Fibroblast of mammary gland (primary cell): ENCODE measurements at regions not wholly inside any gene's neighbourhood (a gene's known extent, or its start where the extent isn't known, plus 50 kb on each side); places are given as distances from the start of the nearest gene placed in this dataset.

Experiments used
- DNase-seq: peaks from one replicate; pipeline ENCODE4 v3.0.0-alpha.2; 2010; ENCODE audit warnings: low read depth
- H3K4me3 ChIP-seq: 2 replicates; pipeline ENCODE4 v1.5.1; 2011; ENCODE audit warnings: low read depth, mild to moderate bottlenecking, low read length, moderate library complexity; ENCODE audit not compliant: control insufficient read depth
- TF ChIP-seq, protein P1 (sequence below): conservative IDR thresholded peaks from 2 replicates; pipeline ENCODE4 v1.5.1; 2011; ENCODE audit warnings: low read depth, low read length, inconsistent platforms; ENCODE audit not compliant: control insufficient read depth, insufficient read depth

DNA sequence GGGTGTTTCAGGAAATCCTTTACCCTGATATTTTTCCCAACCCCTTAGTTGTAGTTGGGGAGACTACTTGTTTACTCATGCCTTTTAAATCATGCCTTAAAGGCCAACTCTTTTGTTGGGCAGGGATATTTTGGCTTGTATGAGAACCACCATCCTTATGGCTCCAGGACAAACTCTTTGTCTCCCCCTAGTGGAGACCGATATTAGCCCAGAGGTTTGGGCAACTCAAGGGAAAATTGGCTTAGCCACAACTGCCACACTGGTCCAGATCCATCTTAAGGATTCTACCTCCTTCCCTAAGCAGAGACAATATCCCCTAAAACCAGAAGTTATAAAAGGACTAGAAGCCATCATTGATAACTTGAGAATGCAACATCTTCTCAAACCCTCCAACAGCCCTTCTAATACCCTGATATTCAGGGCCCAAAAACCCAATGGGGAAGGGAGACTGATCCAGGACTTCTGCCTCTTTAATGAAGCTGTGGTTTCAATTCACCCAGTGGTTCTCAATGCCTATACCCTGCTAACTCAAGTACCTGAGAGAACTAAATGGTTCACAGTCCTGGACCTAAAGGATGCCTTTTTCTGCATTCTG, 100.9 kb upstream of the HCN1 start:
- no peak for DNase-seq
- no peak overlapping the region for H3K4me3 ChIP-seq
- TF ChIP-seq, protein P1, sequence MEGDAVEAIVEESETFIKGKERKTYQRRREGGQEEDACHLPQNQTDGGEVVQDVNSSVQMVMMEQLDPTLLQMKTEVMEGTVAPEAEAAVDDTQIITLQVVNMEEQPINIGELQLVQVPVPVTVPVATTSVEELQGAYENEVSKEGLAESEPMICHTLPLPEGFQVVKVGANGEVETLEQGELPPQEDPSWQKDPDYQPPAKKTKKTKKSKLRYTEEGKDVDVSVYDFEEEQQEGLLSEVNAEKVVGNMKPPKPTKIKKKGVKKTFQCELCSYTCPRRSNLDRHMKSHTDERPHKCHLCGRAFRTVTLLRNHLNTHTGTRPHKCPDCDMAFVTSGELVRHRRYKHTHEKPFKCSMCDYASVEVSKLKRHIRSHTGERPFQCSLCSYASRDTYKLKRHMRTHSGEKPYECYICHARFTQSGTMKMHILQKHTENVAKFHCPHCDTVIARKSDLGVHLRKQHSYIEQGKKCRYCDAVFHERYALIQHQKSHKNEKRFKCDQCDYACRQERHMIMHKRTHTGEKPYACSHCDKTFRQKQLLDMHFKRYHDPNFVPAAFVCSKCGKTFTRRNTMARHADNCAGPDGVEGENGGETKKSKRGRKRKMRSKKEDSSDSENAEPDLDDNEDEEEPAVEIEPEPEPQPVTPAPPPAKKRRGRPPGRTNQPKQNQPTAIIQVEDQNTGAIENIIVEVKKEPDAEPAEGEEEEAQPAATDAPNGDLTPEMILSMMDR, result peak; percentile 34

DNA sequence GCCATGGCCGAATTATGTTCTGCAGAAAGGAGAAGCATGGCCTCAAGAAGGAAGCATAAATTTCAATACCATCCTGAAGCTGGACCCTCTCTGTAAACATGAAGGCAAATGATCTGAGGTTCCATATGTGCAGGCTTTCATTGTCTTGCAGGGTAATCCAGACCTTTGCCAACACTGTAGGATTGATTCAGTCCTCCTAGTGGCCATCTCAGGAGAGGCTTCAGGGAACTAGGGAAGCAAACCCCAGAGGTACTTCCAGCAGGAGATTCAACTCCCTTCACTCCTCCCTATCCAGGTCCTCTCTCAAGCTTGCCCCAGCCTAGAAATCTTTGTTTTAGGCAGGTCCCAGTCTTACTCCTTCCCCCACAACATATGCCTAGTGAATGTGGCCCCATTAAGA, 99.3 kb upstream of the HCN1 start:
- DNase-seq, result no peak
- TF ChIP-seq, protein P1, result no peak
- H3K4me3 ChIP-seq, result no peak overlapping the region

DNA sequence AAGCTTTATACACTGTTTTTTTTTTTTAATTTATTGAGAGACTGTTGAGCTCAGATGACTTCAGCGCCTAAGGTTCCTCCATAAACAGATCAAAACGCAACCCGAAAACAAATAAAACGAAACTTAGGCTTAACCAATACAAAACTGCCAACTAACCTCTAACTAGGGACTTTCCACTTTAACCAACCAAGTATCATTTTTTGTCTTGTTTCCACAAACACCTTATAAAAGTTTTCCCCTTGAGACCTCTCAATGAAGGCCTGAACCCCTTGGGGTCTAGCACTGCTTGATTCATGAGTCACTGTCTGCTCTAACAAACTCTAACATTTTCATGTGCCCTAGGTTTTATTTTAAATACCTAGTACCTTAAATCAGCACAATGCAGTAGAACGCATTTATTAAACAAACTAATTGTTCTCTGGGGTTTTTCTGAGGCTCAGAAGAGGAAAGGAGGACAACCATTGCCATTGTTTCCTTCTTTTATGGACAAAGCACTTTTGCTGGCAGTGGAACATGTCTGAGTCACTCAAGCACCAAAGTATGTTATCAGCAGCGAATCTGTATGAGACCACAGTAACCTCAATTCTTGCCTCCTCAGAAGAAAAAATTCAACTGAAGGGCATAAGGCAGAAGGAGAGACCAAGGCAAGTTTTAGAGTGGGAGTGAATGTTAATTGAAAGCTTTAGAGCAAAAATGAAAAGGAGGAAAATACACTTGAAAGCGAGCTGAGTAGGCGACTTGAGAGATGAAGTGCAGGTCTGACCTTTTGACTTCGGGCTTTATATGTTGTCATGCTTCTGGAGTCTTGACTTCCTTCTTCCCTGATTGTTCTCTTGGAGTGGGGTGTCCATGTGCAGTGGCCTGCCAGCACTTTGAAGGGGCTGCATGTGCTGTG, 97.7 kb upstream of the HCN1 start:
- H3K4me3 ChIP-seq, result no peak overlapping the region

DNA sequence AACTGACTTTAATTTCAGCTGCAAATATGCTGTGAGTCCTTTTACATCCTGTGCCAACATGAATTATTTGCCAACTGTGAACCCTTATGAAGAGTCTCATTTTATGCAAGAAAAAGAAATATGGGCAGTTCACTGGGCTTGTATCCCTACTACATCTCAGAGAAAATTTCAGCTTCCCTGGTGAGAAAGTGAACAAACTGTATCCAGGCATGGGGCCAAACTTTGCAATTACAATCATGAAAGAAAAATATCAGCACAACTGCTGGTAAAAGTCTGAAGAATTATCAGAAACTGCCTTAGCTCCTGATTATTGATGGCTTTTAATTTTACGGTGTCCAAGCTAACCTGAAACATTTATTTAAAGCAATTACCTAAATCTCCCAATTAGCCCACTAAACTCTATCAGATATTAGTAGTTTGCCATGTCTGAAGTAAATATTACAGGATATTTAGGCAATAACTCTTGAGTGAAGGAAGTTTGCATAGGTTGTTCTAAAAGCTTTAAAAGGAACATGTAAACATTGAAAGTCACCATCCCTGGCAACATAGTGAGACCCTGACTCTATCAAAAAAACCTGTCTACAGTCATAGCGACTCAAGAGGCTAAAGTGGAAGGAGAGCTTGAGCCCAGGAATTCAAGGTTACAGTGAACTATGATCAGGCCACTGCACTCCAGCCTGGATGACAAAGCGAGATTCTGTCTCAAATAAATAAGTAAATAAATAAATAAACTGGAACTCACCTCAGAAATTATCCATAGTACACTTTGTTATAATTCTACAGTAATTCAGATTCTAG, 83.9 kb upstream of the HCN1 start:
- TF ChIP-seq, protein P1, result no peak
- no peak for DNase-seq
- H3K4me3 ChIP-seq, result no peak overlapping the region

More for the DNA sequence above, 97.7 kb upstream of the HCN1 start:
- no peak for DNase-seq
- TF ChIP-seq, protein P1, result no peak

DNA sequence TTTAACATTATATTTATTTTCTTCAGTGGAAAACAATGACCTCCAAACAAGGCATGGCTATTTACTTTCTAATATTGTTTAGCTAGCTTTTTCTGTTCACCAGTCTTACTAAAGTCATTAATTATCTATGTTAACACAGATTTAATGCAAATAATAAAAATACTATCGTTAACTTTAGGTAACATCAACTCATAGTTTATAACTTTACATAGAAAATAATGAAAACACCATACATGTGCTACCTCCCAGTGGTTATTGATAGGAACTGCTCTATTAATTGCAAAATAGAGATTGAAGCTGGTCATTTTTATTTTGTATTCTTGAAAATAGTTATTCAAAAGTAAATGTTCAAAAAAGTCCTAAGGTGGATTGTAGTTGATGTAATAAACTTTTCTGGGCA, 78.3 kb upstream of the HCN1 start:
- TF ChIP-seq, protein P1, result peak; percentile 0
- DNase-seq, result no peak
- no peak overlapping the region for H3K4me3 ChIP-seq

DNA sequence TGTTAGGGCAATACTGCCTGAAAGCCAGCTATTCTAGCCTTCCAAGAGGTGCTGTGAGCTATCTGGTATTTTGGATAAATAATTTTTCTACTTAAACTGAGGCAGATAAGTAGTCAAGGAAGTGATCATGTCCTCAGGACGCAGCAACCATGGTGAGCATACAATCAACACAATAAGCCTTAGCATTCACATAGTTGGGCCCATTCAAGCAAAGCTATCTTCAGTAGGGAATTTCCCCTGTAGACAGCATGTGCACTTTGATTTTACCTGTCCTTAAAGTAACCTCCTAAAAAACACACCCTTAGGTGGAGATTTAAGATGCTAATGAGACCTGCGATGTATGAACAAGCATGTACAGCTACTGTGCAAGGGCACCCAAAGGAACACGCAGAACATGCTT, 76.2 kb upstream of the HCN1 start:
- no peak for DNase-seq
- no peak overlapping the region for H3K4me3 ChIP-seq
- TF ChIP-seq, protein P1, result no peak
